ENCODE measurements at regions not wholly inside any gene's neighbourhood (a gene's known extent, or its start where the extent isn't known, plus 50 kb on each side); places are given as distances from the start of the nearest gene placed in this dataset.
"Not testable (repeated sequence)": the region's sequence is repeated elsewhere in the genome, so short reads cannot be mapped to it uniquely, and the experiment has no call there.

DNA sequence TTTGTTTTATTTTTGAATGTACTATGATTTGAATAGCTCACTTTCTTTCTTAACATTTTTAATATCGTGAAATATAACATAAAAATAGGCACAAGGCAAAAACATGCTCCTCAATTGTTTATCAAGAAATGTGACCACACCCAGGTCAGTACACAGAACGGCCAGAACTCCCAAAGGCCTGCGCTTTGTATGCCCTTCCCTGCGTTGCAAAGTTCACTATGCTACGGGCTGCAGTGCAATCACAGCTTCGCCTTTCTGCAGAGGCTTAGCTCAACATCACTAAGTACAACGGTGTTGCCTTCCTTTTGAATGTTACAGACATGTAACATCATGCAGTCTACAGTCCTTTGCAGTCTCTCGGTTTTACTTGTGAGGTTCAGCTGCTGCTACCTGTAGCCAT, 333.4 kb downstream of the THBS2 start:
- H3K27ac ChIP-seq (ENCODE audit: low read depth, low read length, severe bottlenecking) = no peak overlapping the region
- H3K36me3 ChIP-seq (ENCODE audit: control insufficient read depth, insufficient read depth, low read length) = no peaks in the 10 kb centered on the region
- no peaks in the 10 kb centered on the region for H3K9me3 ChIP-seq (ENCODE audit: control insufficient read depth, low read length)
- no peak overlapping the region for H3K4me3 ChIP-seq (ENCODE audit: extremely low read depth, insufficient read depth, low read length, poor library complexity, severe bottlenecking)
- no peaks in the 10 kb centered on the region for H3K4me1 ChIP-seq (ENCODE audit: control insufficient read depth, insufficient read depth, low read length, poor library complexity, severe bottlenecking)
- WGBS, 2 experiments (ENCODE audit: insufficient coverage in 2 of 2) = 95 to 96% methylated on average over 7 of the region's 8 CpGs

DNA sequence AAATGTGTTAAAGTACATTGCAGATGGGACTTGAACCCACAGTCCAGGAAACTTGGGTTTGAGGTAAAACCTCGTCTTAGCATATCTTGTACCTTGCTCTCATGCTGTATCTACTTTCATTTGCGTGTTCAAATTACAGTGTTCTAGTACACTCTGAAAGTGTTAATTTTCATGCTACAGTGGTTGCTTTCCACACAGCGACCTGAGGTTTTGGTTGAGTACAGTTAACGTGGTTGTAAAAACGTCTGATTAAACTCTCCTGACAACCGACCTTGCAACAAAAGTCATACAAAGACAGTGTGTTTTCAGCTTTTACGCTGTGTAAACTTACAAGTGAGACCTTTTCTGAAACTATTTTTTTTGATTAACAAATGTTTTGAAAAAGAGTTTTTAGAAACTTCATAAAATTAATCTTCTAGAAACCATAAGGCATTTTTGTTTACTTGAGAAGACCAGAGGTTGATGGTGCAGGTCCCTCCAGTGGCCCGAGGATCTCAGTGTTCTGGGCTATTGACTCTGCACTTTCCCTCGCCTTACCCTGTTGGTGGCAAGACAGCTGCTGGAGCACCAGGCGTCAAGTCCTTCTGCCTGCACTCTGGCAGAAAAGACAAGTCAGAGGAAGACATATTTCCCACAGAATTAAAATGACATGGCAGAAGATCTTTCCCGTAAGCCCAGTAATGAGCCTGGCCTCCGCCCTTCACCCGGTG, 334.0 kb downstream of the THBS2 start:
- H3K9me3 ChIP-seq (ENCODE audit: control insufficient read depth, low read length) = no peaks in the 10 kb centered on the region
- H3K27ac ChIP-seq (ENCODE audit: low read depth, low read length, severe bottlenecking) = no peak overlapping the region
- 89 to 91% methylated on average over 9 to 11 of the region's 13 CpGs for WGBS, 2 experiments (ENCODE audit: insufficient coverage in 2 of 2)
- H3K4me1 ChIP-seq (ENCODE audit: control insufficient read depth, insufficient read depth, low read length, poor library complexity, severe bottlenecking) = no peaks in the 10 kb centered on the region
- no peaks in the 10 kb centered on the region for H3K36me3 ChIP-seq (ENCODE audit: control insufficient read depth, insufficient read depth, low read length)
- no peak overlapping the region for H3K4me3 ChIP-seq (ENCODE audit: extremely low read depth, insufficient read depth, low read length, poor library complexity, severe bottlenecking)

- H3K36me3 ChIP-seq (ENCODE audit: control insufficient read depth, insufficient read depth, low read length) = no peaks in the 10 kb centered on the region
- no peak overlapping the region for H3K4me3 ChIP-seq (ENCODE audit: extremely low read depth, insufficient read depth, low read length, poor library complexity, severe bottlenecking)
- H3K27ac ChIP-seq (ENCODE audit: low read depth, low read length, severe bottlenecking) = no peak overlapping the region
- H3K4me1 ChIP-seq (ENCODE audit: control insufficient read depth, insufficient read depth, low read length, poor library complexity, severe bottlenecking) = no peaks in the 10 kb centered on the region
- WGBS, 2 experiments (ENCODE audit: insufficient coverage in 2 of 2) = 71 to 76% methylated on average over 11 of the region's 11 CpGs
- no peaks in the 10 kb centered on the region for H3K9me3 ChIP-seq (ENCODE audit: control insufficient read depth, low read length)
Measured at GRCh38 chr6:168916576-168917211, 337.0 kb downstream of the THBS2 start.

- no peaks in the 10 kb centered on the region for H3K4me1 ChIP-seq (ENCODE audit: control insufficient read depth, insufficient read depth, low read length, poor library complexity, severe bottlenecking)
- no peaks in the 10 kb centered on the region for H3K36me3 ChIP-seq (ENCODE audit: control insufficient read depth, insufficient read depth, low read length)
- no peak overlapping the region for H3K27ac ChIP-seq (ENCODE audit: low read depth, low read length, severe bottlenecking)
- H3K4me3 ChIP-seq (ENCODE audit: extremely low read depth, insufficient read depth, low read length, poor library complexity, severe bottlenecking) = no peak overlapping the region
- 90% methylated on average over 2 of the region's 4 CpGs; no CpG with 5 or more reads in 1 of the 2 experiments for WGBS, 2 experiments (ENCODE audit: insufficient coverage in 2 of 2)
- H3K9me3 ChIP-seq (ENCODE audit: control insufficient read depth, low read length) = no peaks in the 10 kb centered on the region
Measured at GRCh38 chr6:168915855-168916254, 337.8 kb downstream of the THBS2 start.

- H3K27ac ChIP-seq (ENCODE audit: low read depth, low read length, severe bottlenecking) = no peak overlapping the region
- no peaks in the 10 kb centered on the region for H3K4me1 ChIP-seq (ENCODE audit: control insufficient read depth, insufficient read depth, low read length, poor library complexity, severe bottlenecking)
- H3K36me3 ChIP-seq (ENCODE audit: control insufficient read depth, insufficient read depth, low read length) = no peaks in the 10 kb centered on the region
- 88 to 97% methylated on average over 5 to 6 of the region's 6 CpGs for WGBS, 2 experiments (ENCODE audit: insufficient coverage in 2 of 2)
- H3K9me3 ChIP-seq (ENCODE audit: control insufficient read depth, low read length) = no peaks in the 10 kb centered on the region
- no peak overlapping the region for H3K4me3 ChIP-seq (ENCODE audit: extremely low read depth, insufficient read depth, low read length, poor library complexity, severe bottlenecking)
Measured at GRCh38 chr6:168915242-168915641, 338.4 kb downstream of the THBS2 start.

DNA sequence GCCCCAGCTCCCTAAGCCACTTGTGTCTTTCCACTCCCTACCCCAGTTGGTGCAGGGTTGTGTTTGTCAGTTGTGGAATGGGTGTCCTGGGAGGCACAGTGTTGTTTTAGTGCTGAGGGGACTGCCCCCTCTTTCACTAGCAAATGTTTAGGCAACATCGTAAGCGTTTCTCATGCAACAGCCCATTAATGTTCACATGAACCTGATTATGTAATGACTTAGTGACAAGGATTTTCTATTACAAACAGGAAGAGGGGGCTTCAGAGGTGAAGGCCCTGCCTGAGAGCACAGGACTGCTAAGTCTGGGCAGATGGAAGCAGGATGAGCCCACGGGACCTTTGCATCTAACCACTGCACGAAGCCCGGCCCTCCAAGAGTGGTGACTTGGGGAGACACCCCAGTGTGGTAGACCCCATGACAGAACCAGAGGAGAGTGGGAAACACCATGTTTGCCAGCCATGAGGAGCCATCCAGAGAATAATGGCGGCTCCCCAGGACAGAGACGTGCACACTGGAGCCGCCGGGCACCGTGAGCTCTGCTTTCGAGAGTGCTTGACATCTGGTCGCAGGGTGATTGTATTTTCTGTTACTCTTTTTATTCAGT, 339.7 kb downstream of the THBS2 start:
- Histone ChIP-seq H3K27ac (ENCODE audit: low read depth, low read length, severe bottlenecking) (no peak overlapping the region), H3K36me3 (ENCODE audit: control insufficient read depth, insufficient read depth, low read length) (no peaks in the 10 kb centered on the region), H3K4me1 (ENCODE audit: control insufficient read depth, insufficient read depth, low read length, poor library complexity, severe bottlenecking) (no peaks in the 10 kb centered on the region), H3K9me3 (ENCODE audit: control insufficient read depth, low read length) (no peaks in the 10 kb centered on the region), H3K4me3 (ENCODE audit: extremely low read depth, insufficient read depth, low read length, poor library complexity, severe bottlenecking) (no peak overlapping the region)
- whole genome bisulfite sequencing, 2 experiments (ENCODE audit: insufficient coverage in 2 of 2) = 91 to 93% methylated on average over 8 of the region's 12 CpGs

- not testable (repeated sequence) for H3K4me3 ChIP-seq (ENCODE audit: extremely low read depth, insufficient read depth, low read length, poor library complexity, severe bottlenecking); H3K9me3 ChIP-seq (ENCODE audit: control insufficient read depth, low read length); H3K36me3 ChIP-seq (ENCODE audit: control insufficient read depth, insufficient read depth, low read length); H3K27ac ChIP-seq (ENCODE audit: low read depth, low read length, severe bottlenecking); H3K4me1 ChIP-seq (ENCODE audit: control insufficient read depth, insufficient read depth, low read length, poor library complexity, severe bottlenecking)
- WGBS, 2 experiments (ENCODE audit: insufficient coverage in 2 of 2) = 72 to 77% methylated on average over 9 to 10 of the region's 11 CpGs
Measured at GRCh38 chr6:168913231-168913865, 340.3 kb downstream of the THBS2 start.

GRCh38 chr6:168909288-168909687, 344.4 kb downstream of the THBS2 start:
- Histone ChIP-seq H3K27ac (ENCODE audit: low read depth, low read length, severe bottlenecking) (no peak overlapping the region), H3K9me3 (ENCODE audit: control insufficient read depth, low read length) (peaks cover 6% of the 10 kb centered on the region), H3K36me3 (ENCODE audit: control insufficient read depth, insufficient read depth, low read length) (no peaks in the 10 kb centered on the region), H3K4me1 (ENCODE audit: control insufficient read depth, insufficient read depth, low read length, poor library complexity, severe bottlenecking) (no peaks in the 10 kb centered on the region), H3K4me3 (ENCODE audit: extremely low read depth, insufficient read depth, low read length, poor library complexity, severe bottlenecking) (no peak overlapping the region)
- 87 to 88% methylated on average over 8 of the region's 10 CpGs for WGBS, 2 experiments (ENCODE audit: insufficient coverage in 2 of 2)

DNA sequence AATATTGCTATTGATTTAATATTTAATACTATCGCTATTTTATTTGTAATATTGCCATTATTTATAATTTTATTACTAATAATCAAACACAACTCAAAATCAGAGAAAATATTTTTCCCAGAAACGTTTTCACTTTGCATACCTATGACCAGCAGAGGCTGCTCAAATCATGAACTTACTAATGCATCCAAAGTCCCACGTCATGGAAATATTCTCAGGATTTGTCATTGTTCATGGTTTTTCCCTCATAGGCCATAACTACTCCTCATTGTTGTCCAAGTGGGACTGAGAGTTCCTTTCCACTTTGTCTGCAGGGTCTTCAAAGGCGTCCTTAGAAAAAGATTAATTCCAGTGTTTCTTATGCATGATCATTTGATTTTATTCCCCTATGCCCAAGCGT, 344.8 kb downstream of the THBS2 start:
- no peaks in the 10 kb centered on the region for H3K36me3 ChIP-seq (ENCODE audit: control insufficient read depth, insufficient read depth, low read length)
- H3K4me3 ChIP-seq (ENCODE audit: extremely low read depth, insufficient read depth, low read length, poor library complexity, severe bottlenecking) = no peak overlapping the region
- 86 to 100% methylated on average over 1 to 3 of the region's 5 CpGs for WGBS, 2 experiments (ENCODE audit: insufficient coverage in 2 of 2)
- H3K27ac ChIP-seq (ENCODE audit: low read depth, low read length, severe bottlenecking) = no peak overlapping the region
- H3K9me3 ChIP-seq (ENCODE audit: control insufficient read depth, low read length) = peaks cover 6% of the 10 kb centered on the region
- no peaks in the 10 kb centered on the region for H3K4me1 ChIP-seq (ENCODE audit: control insufficient read depth, insufficient read depth, low read length, poor library complexity, severe bottlenecking)

DNA sequence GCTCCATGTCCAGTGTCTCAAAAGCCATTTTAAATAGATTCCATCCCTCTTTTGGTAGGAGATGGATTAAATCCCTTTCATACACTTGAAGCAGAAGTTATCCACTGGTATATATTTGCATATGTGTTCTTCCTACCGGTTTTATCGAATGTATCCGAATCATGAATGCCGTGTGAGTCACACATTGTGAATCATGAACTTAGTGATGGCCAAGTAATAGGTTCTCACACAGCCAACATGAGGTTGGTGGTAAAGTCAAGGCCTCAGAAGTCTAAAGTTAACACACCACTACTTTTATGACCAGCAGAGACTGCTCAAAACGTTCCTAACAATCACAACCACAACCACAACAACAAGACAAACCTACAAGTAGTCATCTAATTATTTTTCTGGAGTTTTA, 345.5 kb downstream of the THBS2 start:
- 71 to 100% methylated on average over 3 to 5 of the region's 5 CpGs for WGBS, 2 experiments (ENCODE audit: insufficient coverage in 2 of 2)

More for the DNA sequence above, 345.5 kb downstream of the THBS2 start:
- Histone ChIP-seq H3K27ac (ENCODE audit: low read depth, low read length, severe bottlenecking) (no peak overlapping the region), H3K9me3 (ENCODE audit: control insufficient read depth, low read length) (peaks cover 6% of the 10 kb centered on the region), H3K4me3 (ENCODE audit: extremely low read depth, insufficient read depth, low read length, poor library complexity, severe bottlenecking) (no peak overlapping the region), H3K4me1 (ENCODE audit: control insufficient read depth, insufficient read depth, low read length, poor library complexity, severe bottlenecking) (no peaks in the 10 kb centered on the region), H3K36me3 (ENCODE audit: control insufficient read depth, insufficient read depth, low read length) (no peaks in the 10 kb centered on the region)

Data from mesodermal cell (in vitro differentiated cells).